SK-N-MC (cell line): ENCODE measurements at regions not wholly inside any gene's neighbourhood (a gene's known extent, or its start where the extent isn't known, plus 50 kb on each side); places are given as distances from the start of the nearest gene placed in this dataset.
A peak's percentile ranks its signal among the peaks of the same experiment; 100 is the strongest.

Experiments used
- DNase-seq: peaks from one replicate; pipeline ENCODE4 v3.0.0-alpha.2; 2011; ENCODE audit warnings: low read depth, low spot score
- H3K27ac ChIP-seq: fragments of 200-600 bp; sonication (generic); 2 replicates; pipeline ENCODE4 v1.5.1; 2016; ENCODE audit warnings: mixed run types
- H3K36me3 ChIP-seq: fragments of 200-600 bp; sonication (generic); 2 replicates; pipeline ENCODE4 v1.6.1; 2017; ENCODE audit warnings: antibody characterized with exemption, low read length, mixed read lengths; ENCODE audit not compliant: insufficient read depth
- H3K4me3 ChIP-seq: fragments of 200-600 bp; sonication (generic); 2 replicates; pipeline ENCODE4 v1.5.1; 2016
- H3K9ac ChIP-seq: fragments of 200-600 bp; sonication (generic); 2 replicates; pipeline ENCODE4 v1.8.0; 2017; ENCODE audit warnings: mixed run types, mixed read lengths; ENCODE audit not compliant: insufficient read length
- H3K9me3 ChIP-seq: fragments of 200-600 bp; sonication (generic); 2 replicates; pipeline ENCODE4 v1.6.1; 2017; ENCODE audit warnings: low read depth, mild to moderate bottlenecking, antibody characterized with exemption, low read length, moderate library complexity, mixed read lengths
- EZH2 ChIP-seq: fragments of 200-600 bp; sonication (generic); IDR thresholded peaks from one replicate; pipeline ENCODE4 v1.6.1; 2017; ENCODE audit warnings: antibody characterized with exemption
- FOXP2 ChIP-seq: optimal IDR thresholded peaks from 2 replicates; pipeline ENCODE3; 2011; ENCODE audit warnings: mild to moderate bottlenecking, moderate library complexity; ENCODE audit not compliant: insufficient read depth; ENCODE audit errors: extremely low read length, control extremely low read depth
- POLR2AphosphoS5 ChIP-seq: IDR thresholded peaks from 2 replicates; pipeline ENCODE4 v1.6.1; 2012; ENCODE audit warnings: mild to moderate bottlenecking, low read depth, low read length, borderline replicate concordance

- no peak for DNase-seq
- no peaks in the 10 kb centered on the region for H3K36me3 ChIP-seq
- H3K9me3 ChIP-seq, result no peaks in the 10 kb centered on the region
- H3K27ac ChIP-seq, result no peak overlapping the region
- TF ChIP-seq EZH2 (no peak), POLR2AphosphoS5 (no peak), FOXP2 (no peak)
- H3K9ac ChIP-seq, result no peak overlapping the region
- H3K4me3 ChIP-seq, result no peak overlapping the region
Observed at GRCh38 chr3:31147550-31147949, 253.1 kb upstream of the GADL1 start.

GRCh38 chr3:31157047-31157694, 262.7 kb upstream of the GADL1 start:
- H3K9ac ChIP-seq, result no peak overlapping the region
- no peaks in the 10 kb centered on the region for H3K36me3 ChIP-seq
- no peak for DNase-seq
- no peaks in the 10 kb centered on the region for H3K9me3 ChIP-seq
- TF ChIP-seq POLR2AphosphoS5 (no peak), FOXP2 (no peak), EZH2 (no peak)
- H3K4me3 ChIP-seq, result no peak overlapping the region
- H3K27ac ChIP-seq, result no peak overlapping the region

GRCh38 chr3:31157893-31158620, 263.6 kb upstream of the GADL1 start:
- no peak for DNase-seq
- TF ChIP-seq FOXP2 (no peak), EZH2 (no peak), POLR2AphosphoS5 (no peak)
- no peak overlapping the region for H3K4me3 ChIP-seq
- H3K36me3 ChIP-seq, result no peaks in the 10 kb centered on the region
- no peaks in the 10 kb centered on the region for H3K9me3 ChIP-seq
- H3K9ac ChIP-seq, result no peak overlapping the region
- no peak overlapping the region for H3K27ac ChIP-seq

- TF ChIP-seq FOXP2, result no peak
- TF ChIP-seq POLR2AphosphoS5, result no peak
- no peak for TF ChIP-seq EZH2
- H3K9ac ChIP-seq, result no peak overlapping the region
- DNase-seq, result no peak
- no peaks in the 10 kb centered on the region for H3K36me3 ChIP-seq
- no peaks in the 10 kb centered on the region for H3K9me3 ChIP-seq
- no peak overlapping the region for H3K4me3 ChIP-seq
- no peak overlapping the region for H3K27ac ChIP-seq
Observed at GRCh38 chr3:31159331-31160039, 265.0 kb upstream of the GADL1 start.

GRCh38 chr3:31161889-31162288, 267.4 kb upstream of the GADL1 start:
- no peak for TF ChIP-seq POLR2AphosphoS5
- TF ChIP-seq FOXP2, result no peak
- no peak for TF ChIP-seq EZH2
- no peak for DNase-seq

GRCh38 chr3:31164381-31164780, 269.9 kb upstream of the GADL1 start:
- Histone ChIP-seq H3K27ac (no peak overlapping the region), H3K36me3 (no peaks in the 10 kb centered on the region), H3K4me3 (no peak overlapping the region), H3K9ac (no peak overlapping the region), H3K9me3 (no peaks in the 10 kb centered on the region)
- TF ChIP-seq EZH2, result no peak
- no peak for TF ChIP-seq POLR2AphosphoS5
- TF ChIP-seq FOXP2, result no peak
- no peak for DNase-seq

More at GRCh38 chr3:31161889-31162288, 267.4 kb upstream of the GADL1 start:
- H3K9me3 ChIP-seq, result no peaks in the 10 kb centered on the region
- H3K36me3 ChIP-seq, result no peaks in the 10 kb centered on the region
- no peak overlapping the region for H3K27ac ChIP-seq
- no peak overlapping the region for H3K9ac ChIP-seq
- H3K4me3 ChIP-seq, result no peak overlapping the region

GRCh38 chr3:31165399-31165860, 271.0 kb upstream of the GADL1 start:
- Histone ChIP-seq H3K27ac (0 out of 2 replicates have a peak overlapping the region, but pooled peaks have one; percentile 36), H3K9me3 (no peaks in the 10 kb centered on the region), H3K9ac (no peak overlapping the region), H3K4me3 (no peak overlapping the region), H3K36me3 (no peaks in the 10 kb centered on the region)
- no peak for TF ChIP-seq POLR2AphosphoS5
- TF ChIP-seq FOXP2, result no peak
- no peak for TF ChIP-seq EZH2
- no peak for DNase-seq

GRCh38 chr3:31166249-31166885, 271.9 kb upstream of the GADL1 start:
- TF ChIP-seq POLR2AphosphoS5 (no peak), EZH2 (no peak), FOXP2 (no peak)
- no peaks in the 10 kb centered on the region for H3K36me3 ChIP-seq
- 0 out of 2 replicates have a peak overlapping the region, but pooled peaks have one; percentile 36 for H3K27ac ChIP-seq
- no peak overlapping the region for H3K9ac ChIP-seq
- H3K9me3 ChIP-seq, result no peaks in the 10 kb centered on the region
- H3K4me3 ChIP-seq, result no peak overlapping the region
- no peak for DNase-seq
